HK-2 (cell line): ENCODE measurements at regions not wholly inside any gene's neighbourhood (a gene's known extent, or its start where the extent isn't known, plus 50 kb on each side); places are given as distances from the start of the nearest gene placed in this dataset.

ENCODE experiments used
- DNase-seq: peaks from one replicate; pipeline ENCODE4 v3.0.0-alpha.2; 2018; ENCODE audit not compliant: unreplicated experiment

- no peak for DNase-seq
These were observed 175.1 kb upstream of the DDX18 start for GRCh38 chr2:117639401-117639800.

- no peak for DNase-seq
These were observed 170.1 kb upstream of the DDX18 start for GRCh38 chr2:117644403-117644802.

- DNase-seq, result no peak
These were observed 169.0 kb upstream of the DDX18 start for GRCh38 chr2:117645458-117645857.

- no peak for DNase-seq
These were observed 168.4 kb upstream of the DDX18 start for GRCh38 chr2:117646099-117646498.

- no peak for DNase-seq
These were observed 167.6 kb upstream of the DDX18 start for GRCh38 chr2:117646872-117647271.

GRCh38 chr2:117656546-117656945 is 157.9 kb upstream of the DDX18 start:
- DNase-seq, result no peak

- DNase-seq, result no peak
These were observed 152.9 kb upstream of the DDX18 start for GRCh38 chr2:117661619-117662018.

- DNase-seq, result no peak
These were observed 140.3 kb upstream of the DDX18 start for GRCh38 chr2:117674172-117674571.

- no peak for DNase-seq
These were observed 134.5 kb upstream of the DDX18 start for GRCh38 chr2:117679952-117680351.

- no peak for DNase-seq
These were observed 129.6 kb upstream of the DDX18 start for GRCh38 chr2:117684919-117685318.

GRCh38 chr2:117686699-117687098 is 127.8 kb upstream of the DDX18 start:
- DNase-seq, result no peak

- DNase-seq, result no peak
These were observed 122.9 kb upstream of the DDX18 start for GRCh38 chr2:117691595-117691994.

- no peak for DNase-seq
These were observed 122.3 kb upstream of the DDX18 start for GRCh38 chr2:117692001-117692763.

- no peak for DNase-seq
These were observed 121.3 kb upstream of the DDX18 start for GRCh38 chr2:117693154-117693553.

GRCh38 chr2:117693651-117694050 is 120.8 kb upstream of the DDX18 start:
- DNase-seq, result no peak

- no peak for DNase-seq
These were observed 116.2 kb upstream of the DDX18 start for GRCh38 chr2:117698287-117698686.

- no peak for DNase-seq
These were observed 115.7 kb upstream of the DDX18 start for GRCh38 chr2:117698819-117699218.

- no peak for DNase-seq
These were observed 114.0 kb upstream of the DDX18 start for GRCh38 chr2:117700471-117700870.

- no peak for DNase-seq
These were observed 113.1 kb upstream of the DDX18 start for GRCh38 chr2:117701365-117701764.

- no peak for DNase-seq
These were observed 112.4 kb upstream of the DDX18 start for GRCh38 chr2:117702098-117702497.

GRCh38 chr2:117703858-117704257 is 110.6 kb upstream of the DDX18 start:
- no peak for DNase-seq

- DNase-seq, result no peak
These were observed 109.7 kb upstream of the DDX18 start for GRCh38 chr2:117704818-117705217.

- DNase-seq, result no peak
These were observed 106.6 kb upstream of the DDX18 start for GRCh38 chr2:117707874-117708273.

GRCh38 chr2:117712684-117713083 is 101.8 kb upstream of the DDX18 start:
- no peak for DNase-seq
